CD4-positive, alpha-beta T cell (primary cell): ENCODE measurements at regions not wholly inside any gene's neighbourhood (a gene's known extent, or its start where the extent isn't known, plus 50 kb on each side); places are given as distances from the start of the nearest gene placed in this dataset.

Experiments used
- ATAC-seq: fragments of 200-7000 bp; cut with Tn5 transposase; one replicate; pipeline ENCODE4 v1.10.0; 2022; ENCODE audit warnings: mild to moderate bottlenecking; ENCODE audit not compliant: poor library complexity
- CTCF ChIA-PET: fragments of 350-600 bp; sonication (Branson Sonifier 250); formaldehyde crosslinking; loops from one replicate; lab custom pipeline; 2021; ENCODE audit warnings: antibody characterized with exemption, inconsistent platforms; lab: Charles Lee
- POLR2A ChIA-PET: fragments of 350-600 bp; sonication (Branson Sonifier 250); formaldehyde crosslinking; loops from one replicate; lab custom pipeline; 2021; ENCODE audit warnings: antibody characterized with exemption, inconsistent platforms; lab: Charles Lee
- DNase-seq, 14 experiments: peaks; one replicate each; pipeline ENCODE4 v3.0.0-alpha.2; 2013 to 2020; ENCODE audit warnings: mixed read lengths in 2 of 14
- H3K27ac ChIP-seq, 2 donors: one replicate each; pipeline versions ENCODE4 v1.5.1 to v1.7.0; 2013; ENCODE audit warnings: low read length in 2 of 2, low read depth in 1 of 2, mild to moderate bottlenecking in 1 of 2
- H3K27me3 ChIP-seq, 2 experiments: 1 replicate in 1 of 2; 2 replicates in 1 of 2; pipeline versions ENCODE4 v1.6.1 to v1.7.0; 2013; ENCODE audit warnings: low read length in 2 of 2, control low read depth in 1 of 2, mild to moderate bottlenecking in 1 of 2, moderate library complexity in 1 of 2; ENCODE audit not compliant: insufficient read depth in 2 of 2, control insufficient read depth in 1 of 2
- H3K36me3 ChIP-seq: one replicate; pipeline ENCODE4 v1.6.1; 2013; ENCODE audit warnings: low read length, control low read depth; ENCODE audit not compliant: insufficient read depth
- H3K4me1 ChIP-seq: one replicate; pipeline ENCODE4 v1.6.1; 2013; ENCODE audit warnings: low read length, control low read depth; ENCODE audit not compliant: insufficient read depth
- H3K4me3 ChIP-seq: one replicate; pipeline ENCODE4 v1.5.1; 2013; ENCODE audit warnings: mild to moderate bottlenecking, low read length, moderate library complexity
- H3K9me3 ChIP-seq, 2 experiments: 1 replicate in 1 of 2; 2 replicates in 1 of 2; pipeline versions ENCODE4 v1.6.1 to v1.7.0; 2013; ENCODE audit warnings: low read length in 2 of 2, mild to moderate bottlenecking in 2 of 2, control low read depth in 1 of 2, moderate library complexity in 1 of 2; ENCODE audit not compliant: control insufficient read depth in 1 of 2, insufficient read depth in 1 of 2
- H3K27ac Mint-ChIP-seq: one replicate; pipeline ENCODE4 v1.8.0; 2020; ENCODE audit warnings: mixed read lengths
- H3K27me3 Mint-ChIP-seq: one replicate; pipeline ENCODE4 v1.8.0; 2021; ENCODE audit warnings: mixed read lengths
- H3K36me3 Mint-ChIP-seq: one replicate; pipeline ENCODE4 v1.8.0; 2021; ENCODE audit warnings: low read depth, mixed read lengths
- H3K4me1 Mint-ChIP-seq: one replicate; pipeline ENCODE4 v1.8.0; 2021; ENCODE audit warnings: low read depth, mixed read lengths
- H3K4me3 Mint-ChIP-seq: one replicate; pipeline ENCODE4 v1.8.0; 2020; ENCODE audit warnings: mild to moderate bottlenecking, mixed read lengths
- H3K9me3 Mint-ChIP-seq: one replicate; pipeline ENCODE4 v1.8.0; 2020; ENCODE audit warnings: mixed read lengths
- intact Hi-C, 2 experiments: fragments of 100-400 bp; cut with DNase I in 1 of 2; cut with micrococcal nuclease in 1 of 2; formaldehyde crosslinking; loops; one replicate each; pipeline versions ENCODE4 v1.15.1 to v1.9.0; 2023 to 2025; cut with DNase I, micrococcal nuclease
- TF ChIP-seq, protein P1 (sequence below): fragments of 200-600 bp; IDR thresholded peaks from one replicate; pipeline ENCODE4 v1.8.0; 2022; ENCODE audit warnings: antibody characterized with exemption, mild to moderate bottlenecking

DNA sequence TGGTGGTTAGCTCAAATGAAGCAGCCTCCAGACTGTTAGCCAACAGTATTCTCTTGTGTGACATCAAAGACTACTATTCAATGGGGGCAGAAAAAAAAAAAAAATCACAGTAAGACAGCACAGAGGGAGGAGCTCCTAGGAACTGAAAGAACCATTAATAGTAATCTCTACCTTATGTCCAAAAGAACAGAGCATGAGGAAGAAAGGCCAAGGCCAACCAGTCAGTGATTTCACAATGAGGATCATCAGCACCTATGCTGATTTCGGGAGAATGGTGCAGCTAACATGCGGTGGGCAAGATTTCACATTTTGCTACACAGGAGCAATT is 66.3 kb upstream of the SOX5 start:
- Mint-ChIP-seq H3K36me3 (no peaks in the 10 kb centered on the region), H3K27me3 (no peaks in the 10 kb centered on the region), H3K9me3 (peaks cover 4% of the 10 kb centered on the region), H3K4me1 (no peaks in the 10 kb centered on the region), H3K4me3 (no peak overlapping the region), H3K27ac (no peak overlapping the region)
- DNase-seq = no peak
- CTCF ChIA-PET = interaction anchor here (0.7 kb wide), 1 partner anchor 10 kb away, joined by 3 read pairs; no protein-coding TSS in a partner anchor
- ATAC-seq = no peak
- Histone ChIP-seq H3K27ac (no peak overlapping the region), H3K9me3 (no peaks in the 10 kb centered on the region), H3K27me3 (no peaks in the 10 kb centered on the region), H3K36me3 (no peaks in the 10 kb centered on the region), H3K4me3 (no peak overlapping the region), H3K4me1 (no peaks in the 10 kb centered on the region)
- TF ChIP-seq, protein P1, sequence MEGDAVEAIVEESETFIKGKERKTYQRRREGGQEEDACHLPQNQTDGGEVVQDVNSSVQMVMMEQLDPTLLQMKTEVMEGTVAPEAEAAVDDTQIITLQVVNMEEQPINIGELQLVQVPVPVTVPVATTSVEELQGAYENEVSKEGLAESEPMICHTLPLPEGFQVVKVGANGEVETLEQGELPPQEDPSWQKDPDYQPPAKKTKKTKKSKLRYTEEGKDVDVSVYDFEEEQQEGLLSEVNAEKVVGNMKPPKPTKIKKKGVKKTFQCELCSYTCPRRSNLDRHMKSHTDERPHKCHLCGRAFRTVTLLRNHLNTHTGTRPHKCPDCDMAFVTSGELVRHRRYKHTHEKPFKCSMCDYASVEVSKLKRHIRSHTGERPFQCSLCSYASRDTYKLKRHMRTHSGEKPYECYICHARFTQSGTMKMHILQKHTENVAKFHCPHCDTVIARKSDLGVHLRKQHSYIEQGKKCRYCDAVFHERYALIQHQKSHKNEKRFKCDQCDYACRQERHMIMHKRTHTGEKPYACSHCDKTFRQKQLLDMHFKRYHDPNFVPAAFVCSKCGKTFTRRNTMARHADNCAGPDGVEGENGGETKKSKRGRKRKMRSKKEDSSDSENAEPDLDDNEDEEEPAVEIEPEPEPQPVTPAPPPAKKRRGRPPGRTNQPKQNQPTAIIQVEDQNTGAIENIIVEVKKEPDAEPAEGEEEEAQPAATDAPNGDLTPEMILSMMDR = no peak
- POLR2A ChIA-PET = no interaction called here
- intact Hi-C loops = no loop called here

DNA sequence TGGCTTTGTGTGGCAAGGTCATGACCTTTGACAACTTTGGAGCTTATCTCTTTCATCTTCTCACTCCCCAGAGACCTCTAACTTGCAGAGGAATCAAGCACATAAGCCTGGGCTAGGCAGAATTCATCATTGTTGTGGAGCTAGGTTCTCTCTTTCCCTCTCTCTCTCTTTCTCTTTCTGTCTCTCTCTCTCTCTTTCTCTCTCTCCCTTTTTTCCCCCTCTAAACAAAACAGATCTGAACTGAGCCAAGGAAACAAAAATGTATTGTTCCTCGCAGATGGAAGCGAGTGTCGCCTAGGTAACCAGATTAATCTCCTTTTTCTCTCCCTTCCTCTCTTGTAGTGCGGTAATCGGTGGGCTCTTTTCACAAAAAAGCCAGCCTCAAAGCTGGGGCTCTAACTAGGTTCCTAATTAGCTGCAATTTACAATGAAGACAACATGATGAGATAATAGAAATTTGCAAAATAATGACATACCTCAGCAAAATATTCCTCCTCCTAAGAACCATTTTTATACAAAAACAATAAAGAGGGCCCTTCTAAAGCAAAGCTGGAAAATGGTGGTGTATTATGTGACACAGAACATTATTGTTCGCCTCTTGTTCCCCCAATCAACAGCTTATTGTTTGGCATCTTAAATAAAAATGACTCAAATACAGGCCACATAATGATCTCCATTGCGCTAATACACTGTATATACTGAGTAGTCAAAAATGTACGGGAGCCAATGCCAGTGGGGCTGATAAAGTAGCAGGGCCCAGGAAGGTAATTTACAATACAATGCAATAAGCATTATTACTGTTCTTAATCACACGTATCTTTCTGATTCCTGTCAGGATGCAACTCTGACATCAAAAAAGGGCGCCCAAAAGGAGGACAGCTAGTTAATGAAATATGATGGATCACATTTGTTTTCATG is 65.7 kb upstream of the SOX5 start:
- ChIA-PET CTCF (interaction anchor here (0.7 kb wide), 1 partner anchor 9 kb away, joined by 3 read pairs; no protein-coding TSS in a partner anchor), POLR2A (no interaction called here)
- H3K4me1 ChIP-seq = no peaks in the 10 kb centered on the region
- H3K9me3 Mint-ChIP-seq = peaks cover 4% of the 10 kb centered on the region
- ATAC-seq = no peak
- H3K27ac Mint-ChIP-seq = no peak overlapping the region
- no peaks in the 10 kb centered on the region for H3K36me3 Mint-ChIP-seq
- no peaks in the 10 kb centered on the region for H3K4me1 Mint-ChIP-seq
- H3K4me3 Mint-ChIP-seq = no peak overlapping the region
- H3K27me3 ChIP-seq = no peaks in the 10 kb centered on the region
- intact Hi-C loops = no loop called here
- H3K4me3 ChIP-seq = no peak overlapping the region
- H3K9me3 ChIP-seq = no peaks in the 10 kb centered on the region
- no peaks in the 10 kb centered on the region for H3K36me3 ChIP-seq
- DNase-seq = no peak
- TF ChIP-seq, protein P1 = no peak
- no peaks in the 10 kb centered on the region for H3K27me3 Mint-ChIP-seq
- H3K27ac ChIP-seq = no peak overlapping the region

DNA sequence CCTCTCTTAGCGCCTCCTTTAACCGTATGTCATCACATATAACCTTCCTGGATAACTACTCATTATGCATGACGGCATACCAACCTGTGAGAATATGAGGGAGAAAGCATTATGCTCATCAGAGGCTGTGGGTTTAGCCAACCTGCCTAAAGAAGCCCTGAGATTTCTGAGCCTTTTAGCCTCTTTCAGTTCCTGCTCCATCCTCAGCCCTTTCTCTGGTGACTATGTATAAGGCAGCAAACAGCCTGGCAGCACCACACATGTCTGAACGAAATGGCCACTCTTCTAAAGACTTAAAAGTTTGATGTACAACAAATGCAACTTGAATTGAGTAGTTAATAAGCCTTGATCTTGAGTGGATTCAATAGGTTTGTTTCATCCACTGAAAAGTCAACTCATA is 64.8 kb upstream of the SOX5 start:
- ChIA-PET POLR2A (no interaction called here), CTCF (no interaction called here)
- peaks cover 4% of the 10 kb centered on the region for H3K9me3 Mint-ChIP-seq
- H3K27me3 Mint-ChIP-seq = no peaks in the 10 kb centered on the region
- no peak overlapping the region for H3K4me3 Mint-ChIP-seq
- no peaks in the 10 kb centered on the region for H3K4me1 Mint-ChIP-seq
- TF ChIP-seq, protein P1 = no peak
- DNase-seq (no peak), ATAC-seq (no peak)
- H3K27ac Mint-ChIP-seq = no peak overlapping the region
- Histone ChIP-seq H3K27ac (no peak overlapping the region), H3K9me3 (no peaks in the 10 kb centered on the region), H3K36me3 (no peaks in the 10 kb centered on the region), H3K4me3 (no peak overlapping the region), H3K27me3 (no peaks in the 10 kb centered on the region), H3K4me1 (no peaks in the 10 kb centered on the region)
- H3K36me3 Mint-ChIP-seq = no peaks in the 10 kb centered on the region
- intact Hi-C loops = no loop called here
